HG03095 (cell line): ENCODE measurements at regions not wholly inside any gene's neighbourhood (a gene's known extent, or its start where the extent isn't known, plus 50 kb on each side); places are given as distances from the start of the nearest gene placed in this dataset.
"Not testable (repeated sequence)": the region's sequence is repeated elsewhere in the genome, so short reads cannot be mapped to it uniquely, and the experiment has no call there.

Experiments
- ATAC-seq: cut with Tn5 transposase; IDR thresholded peaks from one replicate; pipeline ENCODE4 v1.9.1; 2021; ENCODE audit warnings: moderate library complexity; ENCODE audit not compliant: unreplicated experiment

DNA sequence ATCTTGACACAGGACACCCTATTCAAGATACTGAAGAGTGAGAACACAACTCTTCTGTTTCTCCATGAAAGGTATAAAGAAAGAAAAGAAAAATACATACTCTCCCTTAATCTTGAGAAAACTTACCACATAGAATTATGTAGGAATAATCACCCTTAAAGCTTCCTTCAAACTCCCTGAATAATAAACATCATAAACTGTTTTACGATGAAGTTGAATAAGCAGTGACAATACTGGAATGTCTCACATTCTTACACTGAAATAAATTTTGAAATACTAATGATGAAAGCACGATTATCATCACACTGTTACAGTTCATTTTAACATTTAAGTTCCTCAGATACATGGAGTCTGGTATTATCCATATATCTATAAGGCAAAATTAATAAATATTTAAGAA is 306.2 kb downstream of the IPMK start:
- ATAC-seq = no peak

DNA sequence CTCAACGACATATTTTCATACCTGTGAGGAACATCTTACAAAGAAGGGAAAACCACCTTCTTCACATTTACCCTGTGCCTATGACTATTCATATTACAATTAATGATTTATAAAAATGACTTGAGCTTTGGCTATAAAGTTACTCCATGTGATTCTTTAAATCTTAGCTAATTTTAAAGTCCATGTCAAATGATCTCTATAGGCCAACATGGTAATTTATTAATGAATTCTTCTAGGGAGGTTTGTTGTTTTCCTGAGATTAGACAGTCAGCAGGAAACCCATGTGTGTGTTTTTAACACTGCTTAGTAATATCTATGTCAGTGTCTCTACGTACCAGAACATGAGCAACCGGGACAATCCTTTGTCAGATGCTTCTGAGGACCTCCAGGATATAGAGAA is 307.3 kb downstream of the IPMK start:
- no peak for ATAC-seq

DNA sequence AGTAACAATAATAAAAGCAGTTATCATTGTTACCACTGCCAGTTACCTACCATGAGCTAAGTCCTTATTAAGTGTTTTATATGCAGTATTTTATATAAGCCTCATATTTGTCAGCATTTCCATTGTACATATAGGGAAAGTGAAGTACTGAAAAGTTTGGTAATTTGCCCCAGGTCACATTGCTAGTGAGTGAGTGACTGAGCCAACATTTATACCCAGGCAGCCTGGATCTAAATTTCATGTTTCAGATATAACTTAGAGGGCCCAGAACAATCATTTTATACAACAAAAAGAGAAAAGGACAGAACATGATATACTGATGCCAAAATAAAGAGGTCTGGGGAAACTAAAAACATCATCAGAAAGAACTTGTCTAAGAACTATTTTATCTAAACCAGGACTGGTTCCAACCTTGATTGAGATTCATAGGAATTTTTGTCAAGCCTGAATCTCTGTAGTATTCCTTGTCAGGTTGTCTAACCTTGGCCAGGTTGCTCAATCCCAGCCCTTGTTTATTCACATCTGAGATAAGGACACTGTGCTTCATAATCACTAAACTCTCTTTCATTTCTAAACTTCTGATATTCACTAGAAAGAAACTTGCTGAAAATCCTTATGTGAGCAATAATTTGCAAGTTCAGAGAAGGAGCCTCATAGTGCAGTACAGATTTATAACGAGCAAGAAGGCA is 308.2 kb downstream of the IPMK start:
- no peak for ATAC-seq

DNA sequence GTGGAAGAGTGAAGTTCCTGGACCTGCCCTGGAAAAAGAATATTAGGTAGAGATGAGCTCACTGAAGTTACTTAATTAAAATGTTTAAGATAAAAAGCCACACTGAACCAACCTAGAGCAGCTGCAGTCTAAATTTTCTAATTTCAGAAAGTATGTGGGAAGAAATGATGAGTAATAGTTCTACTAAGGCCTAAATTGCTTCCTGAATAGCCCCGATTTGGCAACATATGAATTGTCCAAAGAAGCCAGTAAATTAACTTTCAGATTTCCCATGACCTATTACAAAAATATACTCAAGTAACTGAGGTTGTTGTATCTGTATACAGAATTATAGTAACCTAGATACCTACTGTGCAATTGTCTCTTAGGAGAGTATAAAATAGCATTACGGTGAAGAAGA is 312.6 kb downstream of the IPMK start:
- ATAC-seq = no peak

DNA sequence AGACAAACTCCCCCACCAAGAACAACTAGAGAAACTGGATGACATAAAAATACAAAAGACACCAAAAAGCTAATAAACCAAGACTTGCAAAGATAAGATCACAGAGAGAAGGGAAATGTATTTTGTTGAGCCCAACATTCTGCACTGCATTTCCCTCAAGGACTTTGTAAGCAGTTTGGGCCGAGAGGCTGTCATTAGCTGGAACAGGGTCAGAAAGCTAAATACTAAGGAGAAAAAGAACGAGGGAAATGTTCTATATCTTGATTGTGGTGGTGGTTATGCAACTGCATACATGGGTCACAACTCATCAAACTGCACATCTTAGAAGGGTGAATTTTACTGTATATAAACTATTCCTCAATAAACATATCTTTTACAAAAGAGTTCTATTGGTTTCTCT is 315.0 kb downstream of the IPMK start:
- ATAC-seq = no peak

DNA sequence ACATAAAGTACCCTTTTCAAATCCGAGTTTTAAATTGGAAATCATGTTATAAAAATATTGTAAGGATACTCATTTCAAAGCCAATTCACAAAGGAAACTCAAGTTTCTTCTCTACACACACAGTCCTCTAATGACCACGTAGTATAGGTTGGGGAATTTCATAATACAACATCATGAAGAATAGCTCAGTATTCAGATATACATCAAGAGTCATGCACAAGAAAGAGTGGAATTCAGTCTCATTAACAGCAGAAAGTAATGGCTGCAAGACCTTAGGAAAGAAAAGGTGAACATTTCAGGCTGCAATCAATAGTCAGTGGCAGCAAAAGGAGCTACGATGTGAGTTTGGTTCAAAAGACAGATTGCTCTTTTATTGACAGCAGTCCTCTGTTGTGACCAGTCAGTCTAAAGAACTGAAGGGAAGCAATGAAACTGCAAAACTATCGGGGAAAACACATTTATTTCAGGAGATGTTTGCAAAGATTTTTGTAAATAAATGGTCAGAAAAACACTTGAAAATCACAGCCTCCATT is 317.2 kb downstream of the IPMK start:
- ATAC-seq = no peak

DNA sequence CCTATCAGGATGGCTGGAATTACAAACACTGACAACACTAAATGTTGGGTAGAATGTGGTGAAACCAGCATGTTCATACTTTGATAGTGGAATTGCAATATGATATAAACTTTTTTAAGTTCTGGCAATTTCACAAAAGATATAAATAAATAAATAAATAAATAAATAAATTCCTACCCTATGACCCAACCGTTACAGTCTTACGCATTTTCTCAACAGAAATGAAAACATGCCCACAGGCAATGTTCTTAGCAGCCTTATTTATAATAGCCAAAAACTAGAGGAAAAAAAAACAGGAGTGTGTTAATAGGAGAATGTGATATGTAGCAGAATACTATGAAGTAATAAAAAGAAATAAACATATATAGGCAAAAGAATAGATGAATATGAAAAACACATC is 318.9 kb downstream of the IPMK start:
- no peak for ATAC-seq

DNA sequence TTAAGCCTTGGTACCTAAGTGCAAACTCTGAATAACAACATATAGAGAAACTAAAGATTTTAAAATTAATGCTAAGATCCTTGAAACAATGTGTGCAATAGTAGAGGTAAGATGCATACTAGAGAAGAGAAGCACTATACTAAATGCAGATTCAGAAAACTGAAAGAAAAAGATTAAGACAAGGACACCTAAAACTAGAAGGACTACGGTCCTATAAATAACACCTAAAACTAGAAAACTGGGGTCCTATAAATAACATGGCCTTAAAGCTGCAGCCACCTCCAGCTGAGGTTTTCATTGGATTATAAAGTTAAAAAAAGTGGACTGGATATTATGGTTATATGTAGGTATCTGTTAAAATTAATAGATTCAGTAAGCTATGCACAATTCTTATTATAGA is 320.9 kb downstream of the IPMK start:
- no peak for ATAC-seq

DNA sequence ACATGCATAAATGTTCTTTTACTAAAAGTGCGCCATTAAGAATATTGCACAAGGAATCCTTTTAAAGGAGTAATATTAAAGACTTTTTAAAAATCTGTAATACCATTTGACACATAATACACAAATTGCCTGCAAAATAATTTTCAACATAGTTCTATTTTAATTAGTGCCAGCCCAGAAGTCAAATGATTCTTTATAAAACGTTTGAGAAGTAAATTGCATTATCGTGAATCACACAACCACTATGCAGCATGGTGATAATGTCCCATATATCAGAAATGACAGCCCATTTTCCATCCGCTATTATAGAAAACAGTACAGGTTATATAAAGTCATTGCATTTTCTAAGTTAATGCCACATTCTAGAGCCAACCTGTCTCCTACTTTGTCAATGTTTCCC is 324.0 kb downstream of the IPMK start:
- ATAC-seq = no peak

DNA sequence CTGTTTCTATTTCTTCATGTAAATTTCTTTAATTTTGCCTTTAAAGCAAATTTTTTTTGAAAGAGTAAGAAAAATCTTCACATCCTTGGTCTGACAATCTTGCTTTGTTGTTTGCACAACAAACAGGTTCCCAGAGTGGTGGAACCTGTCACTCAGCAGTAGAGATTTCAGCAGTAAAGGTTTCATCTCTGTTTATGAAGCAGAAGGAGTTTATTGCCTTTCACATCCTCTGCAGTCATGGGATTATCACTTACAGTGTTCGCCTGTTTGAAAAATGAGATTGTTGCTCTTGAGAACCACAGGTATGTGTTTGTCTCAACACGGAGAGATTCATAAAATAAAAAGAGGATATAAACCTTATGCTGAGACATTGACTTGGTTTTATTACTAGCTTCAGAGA is 342.6 kb downstream of the IPMK start:
- no peak for ATAC-seq

DNA sequence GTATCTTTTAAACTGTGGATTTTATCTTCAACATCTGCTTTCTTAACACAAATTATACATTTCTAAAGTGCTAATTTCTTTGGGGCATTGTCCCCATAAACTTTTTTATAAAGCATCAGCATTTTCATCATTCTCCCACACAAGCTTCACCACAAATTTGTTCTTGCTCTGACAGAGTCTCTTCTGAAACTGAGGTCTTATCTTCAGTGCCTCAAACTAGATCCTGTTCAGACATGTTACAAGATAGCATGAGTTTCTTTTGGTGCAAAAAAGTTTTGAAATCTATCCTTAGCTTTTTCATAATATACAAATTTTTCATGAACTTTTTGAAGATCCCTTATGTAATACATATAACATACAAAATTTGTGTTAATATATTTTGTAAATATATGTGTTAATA is 346.6 kb downstream of the IPMK start:
- no peak for ATAC-seq

DNA sequence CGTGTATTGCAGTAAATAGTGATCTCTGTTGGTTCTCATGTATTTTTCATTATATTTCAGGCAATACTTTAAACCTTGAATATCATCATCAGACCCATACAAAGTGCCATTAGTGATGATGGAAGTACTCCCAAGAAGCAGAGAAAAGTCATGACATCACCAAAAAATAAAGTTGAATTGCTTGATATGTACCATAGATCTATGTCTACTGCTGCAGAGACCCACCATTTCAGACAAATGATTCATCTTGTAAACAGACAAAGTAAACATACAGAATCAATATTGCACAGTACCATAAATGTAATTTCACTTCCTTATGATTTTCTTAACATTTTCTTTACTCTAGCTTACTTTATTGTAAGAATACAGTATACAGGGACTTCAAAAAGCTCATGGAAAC is 347.8 kb downstream of the IPMK start:
- ATAC-seq = no peak

DNA sequence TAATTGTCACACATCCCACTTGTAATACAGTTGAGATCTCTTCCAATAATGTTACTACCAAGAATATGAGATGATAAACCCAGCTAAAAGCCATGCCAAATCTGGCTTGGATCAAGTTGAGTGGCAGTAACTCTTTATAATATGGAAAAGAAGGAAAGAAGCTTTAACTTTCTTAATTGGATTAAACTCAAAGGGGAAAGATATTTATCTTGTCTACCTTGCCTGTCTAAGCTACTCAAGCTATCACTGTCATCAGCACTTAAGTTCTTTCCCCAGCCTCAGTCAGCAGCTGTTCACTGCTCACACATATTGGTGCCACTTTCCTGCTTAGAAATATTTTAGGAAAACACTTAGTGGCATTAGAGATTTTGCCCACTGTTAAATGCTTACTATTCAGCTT is 350.7 kb downstream of the IPMK start:
- no peak for ATAC-seq

DNA sequence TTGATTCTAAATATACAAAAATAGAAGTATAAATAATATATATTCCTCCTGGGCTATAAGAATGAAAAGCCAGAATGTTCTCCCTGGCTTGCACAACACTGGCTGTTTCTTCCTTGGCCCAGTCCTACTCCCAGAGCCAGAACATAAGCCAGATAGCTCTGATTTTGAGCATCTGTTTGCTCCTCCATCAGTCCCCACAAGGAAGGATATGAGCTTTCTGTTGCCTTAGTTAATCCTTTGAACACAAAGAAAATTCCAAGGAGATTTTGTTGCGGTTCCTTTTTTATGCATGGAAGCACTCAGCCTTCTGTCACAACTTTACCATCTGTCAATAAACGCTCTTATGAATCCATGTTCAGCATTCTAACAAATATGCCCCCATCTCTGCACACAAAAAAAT is 361.8 kb downstream of the IPMK start:
- no peak for ATAC-seq

DNA sequence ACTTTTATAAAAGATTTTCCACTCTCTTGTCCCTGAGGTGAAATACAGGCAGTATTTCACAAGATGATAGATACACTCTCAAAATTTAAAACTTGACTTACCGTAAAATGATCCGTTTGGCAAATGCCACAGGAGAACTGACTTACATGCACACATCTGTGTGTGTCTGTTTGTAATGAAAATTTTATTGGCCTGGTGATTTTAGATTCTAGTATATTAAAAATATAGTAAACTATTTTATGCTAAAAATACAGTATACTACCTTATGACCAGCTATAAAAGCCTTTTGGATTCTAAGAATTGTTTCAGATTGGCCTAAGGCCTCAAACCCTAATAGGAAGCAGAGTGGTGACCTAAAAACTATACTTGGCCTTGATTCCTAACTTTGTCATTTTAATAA is 362.7 kb downstream of the IPMK start:
- ATAC-seq = no peak

DNA sequence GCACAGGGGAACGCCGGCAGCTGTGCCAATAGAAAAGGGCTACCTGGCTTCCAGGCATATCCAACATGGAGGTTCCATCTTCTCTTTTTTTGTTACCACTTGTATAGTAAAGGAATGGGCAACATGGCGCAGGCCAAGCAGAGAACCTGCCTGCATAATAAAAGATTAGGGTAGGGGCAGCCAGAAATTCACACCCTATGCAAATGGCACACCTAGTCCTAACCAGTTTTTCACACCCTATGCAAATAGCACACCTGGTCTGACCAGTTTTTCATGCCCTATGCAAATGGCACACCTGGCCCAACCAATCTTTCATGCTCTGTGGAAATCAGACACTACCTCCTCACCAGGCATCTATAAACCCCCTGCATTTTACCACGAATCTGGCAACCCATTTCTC is 369.5 kb downstream of the IPMK start:
- ATAC-seq = no peak

DNA sequence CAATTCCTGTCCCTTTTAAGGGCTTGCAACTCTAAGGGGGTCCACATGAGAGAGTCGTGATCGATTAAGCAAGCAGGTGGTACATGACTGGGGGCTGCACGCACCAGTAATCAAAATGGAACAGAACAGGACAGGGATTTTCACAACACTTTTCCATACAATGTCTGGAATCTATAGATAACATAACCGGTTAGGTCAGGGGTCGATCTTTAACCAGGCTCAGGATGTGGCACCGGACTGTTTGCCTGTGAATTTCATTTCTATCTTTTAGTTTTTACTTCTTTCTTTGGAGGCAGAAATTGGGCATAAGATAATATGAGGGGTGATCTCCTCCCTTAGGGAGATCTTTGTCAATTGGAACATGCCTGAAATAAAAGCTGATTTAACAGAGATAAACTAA is 370.1 kb downstream of the IPMK start:
- no peak for ATAC-seq

DNA sequence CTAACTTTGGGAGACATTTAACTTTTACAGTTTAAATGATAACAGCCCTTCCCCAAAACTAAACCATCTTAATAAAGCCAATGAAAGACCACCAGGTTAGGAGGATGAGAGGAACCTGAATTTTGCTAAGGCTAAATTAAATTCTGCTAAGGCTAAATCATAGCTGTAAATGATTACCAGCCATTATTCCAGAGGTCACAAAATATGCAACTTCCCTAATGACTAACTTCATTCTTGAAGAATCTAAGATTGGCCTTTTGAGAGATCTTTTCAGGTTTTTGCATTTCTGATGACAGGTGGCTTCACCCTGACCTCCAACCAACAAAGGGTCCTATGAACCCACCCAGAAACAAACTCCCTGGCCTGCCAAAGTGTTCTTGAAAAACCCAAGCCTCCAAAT is 373.3 kb downstream of the IPMK start:
- no peak for ATAC-seq

DNA sequence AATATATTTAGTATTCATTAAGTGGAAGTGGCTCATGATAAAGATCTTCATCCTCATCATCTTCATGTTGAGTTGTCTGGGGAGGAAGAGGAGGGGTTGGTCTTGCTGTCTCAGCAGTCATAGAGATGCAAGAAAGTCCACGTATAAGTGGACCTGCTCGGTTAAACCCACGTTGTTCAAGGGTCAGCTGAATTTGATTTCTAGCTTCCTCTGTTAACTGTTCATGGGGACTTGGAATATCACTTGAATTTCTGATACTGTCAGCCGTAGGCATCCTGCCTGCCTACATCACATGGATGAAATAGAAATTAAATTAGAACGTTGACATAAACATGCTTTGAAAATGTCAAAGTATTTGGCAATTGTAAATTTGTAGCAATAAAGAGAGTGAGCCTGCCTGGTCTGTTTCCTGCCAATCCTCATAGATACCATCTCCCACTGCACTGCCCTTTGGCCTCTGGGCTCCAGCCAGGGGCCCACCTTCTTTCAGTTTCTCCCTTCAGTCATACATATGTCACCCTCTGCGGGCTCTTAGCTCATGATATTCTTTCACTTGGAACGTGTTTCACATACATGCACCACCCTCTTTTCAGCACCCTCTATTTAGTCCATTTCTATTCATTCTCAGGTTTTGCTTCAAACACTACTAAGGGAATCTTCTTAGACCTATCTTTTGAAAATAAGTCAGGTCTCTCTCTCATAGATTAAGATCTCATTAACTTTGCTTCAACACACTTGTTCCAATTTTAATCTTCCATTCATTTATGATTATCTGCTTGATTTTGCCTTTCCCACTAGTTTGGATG is 376.3 kb downstream of the IPMK start:
- no peak for ATAC-seq

DNA sequence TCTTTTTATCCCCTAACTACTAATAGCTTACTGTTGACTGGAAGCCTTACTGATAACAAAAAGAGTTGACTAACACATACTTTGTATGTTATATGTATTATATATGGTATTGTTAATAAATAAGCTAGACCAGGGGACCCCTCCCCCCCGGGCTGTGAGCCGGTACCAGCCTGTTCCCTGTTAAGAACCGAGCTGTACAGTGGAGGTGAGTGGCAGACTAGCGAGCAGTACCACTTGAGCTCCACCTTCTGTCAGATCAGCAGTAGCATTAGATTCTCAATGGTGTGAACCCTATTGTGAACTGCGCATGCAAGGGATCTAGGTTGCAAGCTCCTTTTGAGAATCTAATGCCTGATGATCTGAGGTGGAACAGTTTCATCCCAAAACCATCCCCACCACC is 377.0 kb downstream of the IPMK start:
- no peak for ATAC-seq

DNA sequence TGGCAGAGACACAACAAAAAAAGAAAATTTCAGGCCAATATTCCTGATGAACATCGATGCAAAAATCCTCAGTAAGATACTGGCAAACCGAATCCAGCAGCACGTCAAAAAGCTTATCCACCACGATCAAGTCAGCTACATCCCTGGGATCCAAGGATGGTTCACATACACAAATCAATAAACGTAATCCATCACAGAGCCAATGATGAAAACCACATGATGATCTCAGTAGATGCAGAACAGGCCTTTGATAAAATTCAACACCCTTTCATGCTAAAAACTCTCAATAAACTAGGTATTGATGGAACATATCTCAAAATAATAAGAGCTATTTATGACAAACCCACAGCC is 382.1 kb downstream of the IPMK start:
- ATAC-seq = not testable (repeated sequence)

DNA sequence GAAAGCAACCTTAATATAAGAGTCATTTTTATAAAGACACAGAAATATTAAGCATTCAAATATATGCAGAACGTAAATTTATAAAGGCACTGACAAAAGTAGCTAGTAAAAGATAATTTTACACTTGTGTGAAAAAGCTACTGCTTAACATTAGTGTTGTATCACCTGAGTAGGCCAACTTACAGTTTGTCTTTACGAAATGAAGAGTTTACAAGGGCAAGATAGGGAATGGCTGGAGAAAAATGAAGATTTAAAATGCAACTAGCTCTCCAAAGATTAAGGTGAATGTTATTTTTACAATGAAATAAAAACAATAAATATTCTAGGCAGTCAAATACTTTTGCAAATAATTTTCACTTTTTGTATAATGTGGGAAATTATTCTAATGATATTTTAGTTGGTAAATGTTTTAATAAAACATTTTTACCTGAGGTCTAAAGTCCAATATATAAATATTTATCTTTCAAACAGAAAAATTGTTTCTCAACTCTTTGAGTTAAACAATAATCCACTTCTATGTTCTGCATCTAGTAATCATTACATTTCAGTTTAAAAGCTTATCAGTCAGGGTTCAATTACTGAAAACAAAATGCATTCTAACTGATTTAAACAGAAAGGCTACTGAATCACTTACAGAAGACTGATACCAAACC is 382.6 kb downstream of the IPMK start:
- ATAC-seq = no peak
